ENCODE measurements at regions not wholly inside any gene's neighbourhood (a gene's known extent, or its start where the extent isn't known, plus 50 kb on each side); places are given as distances from the start of the nearest gene placed in this dataset.
A peak's percentile ranks its signal among the peaks of the same experiment; 100 is the strongest.

DNA sequence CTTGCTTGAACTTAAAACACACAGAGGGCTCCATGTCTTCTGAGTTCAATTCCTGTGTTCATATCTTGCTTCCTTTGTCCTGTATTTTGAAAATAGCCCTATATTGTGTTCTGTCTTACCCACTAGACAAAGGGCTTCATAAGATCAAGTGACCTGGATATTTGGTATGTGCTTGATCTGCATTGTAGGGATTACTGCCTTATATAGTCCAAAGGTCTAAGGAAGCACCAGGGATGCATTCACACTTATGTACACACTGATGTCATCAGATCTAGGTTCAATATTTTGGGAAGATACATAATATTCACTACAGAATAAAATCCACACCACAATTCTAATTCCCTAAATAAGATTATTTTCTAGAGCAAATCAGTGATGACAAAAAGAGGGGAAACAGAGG, 278.0 kb upstream of the KYNU start:
- no peak for DNase-seq (ENCODE audit: low read depth, low spot score)
- Histone ChIP-seq H3K4me3 (ENCODE audit: low read depth in 2 of 2, low read length in 2 of 2) (no peak overlapping the region), H3K4me1 (ENCODE audit: control insufficient read depth, insufficient read depth, low read length) (no peaks in the 10 kb centered on the region), H3K27me3 (ENCODE audit: control insufficient read depth, insufficient read depth, low read length) (no peaks in the 10 kb centered on the region), H3K9me3 (ENCODE audit: control insufficient read depth, insufficient read depth, low read depth, low read length) (no peaks in the 10 kb centered on the region), H3K36me3 (ENCODE audit: control insufficient read depth, insufficient read depth, low read length) (no peaks in the 10 kb centered on the region), H3K27ac (ENCODE audit: low read length) (no peak overlapping the region)
- POLR2A ChIA-PET, result no interaction called here
- no peak for ATAC-seq
- CTCF ChIA-PET, result no interaction called here
- TF ChIP-seq SIN3A (IDR thresholded peaks at IDR 0.05; ENCODE audit: borderline replicate concordance, insufficient read depth, low read depth, low read length) (no peak), TCF7L2 (IDR thresholded peaks at IDR 0.05; ENCODE audit: low read depth, low read length) (no peak), POLR2AphosphoS5 (IDR thresholded peaks at IDR 0.05; ENCODE audit: low read depth, low read length) (no peak), CTCF (IDR thresholded peaks at IDR 0.05) (no peak)
- TF ChIP-seq, protein P1, sequence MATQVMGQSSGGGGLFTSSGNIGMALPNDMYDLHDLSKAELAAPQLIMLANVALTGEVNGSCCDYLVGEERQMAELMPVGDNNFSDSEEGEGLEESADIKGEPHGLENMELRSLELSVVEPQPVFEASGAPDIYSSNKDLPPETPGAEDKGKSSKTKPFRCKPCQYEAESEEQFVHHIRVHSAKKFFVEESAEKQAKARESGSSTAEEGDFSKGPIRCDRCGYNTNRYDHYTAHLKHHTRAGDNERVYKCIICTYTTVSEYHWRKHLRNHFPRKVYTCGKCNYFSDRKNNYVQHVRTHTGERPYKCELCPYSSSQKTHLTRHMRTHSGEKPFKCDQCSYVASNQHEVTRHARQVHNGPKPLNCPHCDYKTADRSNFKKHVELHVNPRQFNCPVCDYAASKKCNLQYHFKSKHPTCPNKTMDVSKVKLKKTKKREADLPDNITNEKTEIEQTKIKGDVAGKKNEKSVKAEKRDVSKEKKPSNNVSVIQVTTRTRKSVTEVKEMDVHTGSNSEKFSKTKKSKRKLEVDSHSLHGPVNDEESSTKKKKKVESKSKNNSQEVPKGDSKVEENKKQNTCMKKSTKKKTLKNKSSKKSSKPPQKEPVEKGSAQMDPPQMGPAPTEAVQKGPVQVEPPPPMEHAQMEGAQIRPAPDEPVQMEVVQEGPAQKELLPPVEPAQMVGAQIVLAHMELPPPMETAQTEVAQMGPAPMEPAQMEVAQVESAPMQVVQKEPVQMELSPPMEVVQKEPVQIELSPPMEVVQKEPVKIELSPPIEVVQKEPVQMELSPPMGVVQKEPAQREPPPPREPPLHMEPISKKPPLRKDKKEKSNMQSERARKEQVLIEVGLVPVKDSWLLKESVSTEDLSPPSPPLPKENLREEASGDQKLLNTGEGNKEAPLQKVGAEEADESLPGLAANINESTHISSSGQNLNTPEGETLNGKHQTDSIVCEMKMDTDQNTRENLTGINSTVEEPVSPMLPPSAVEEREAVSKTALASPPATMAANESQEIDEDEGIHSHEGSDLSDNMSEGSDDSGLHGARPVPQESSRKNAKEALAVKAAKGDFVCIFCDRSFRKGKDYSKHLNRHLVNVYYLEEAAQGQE (IDR thresholded peaks at IDR 0.05; ENCODE audit: insufficient read depth in 1 of 2, low read depth in 2 of 2, low read length in 1 of 2), result no peak
- no TSS peak for BruUV-seq (replicated peaks)
- intact Hi-C loops (cut with micrococcal nuclease; ENCODE audit: unreplicated experiment) (loop anchor here (10.0 kb wide), 1 partner anchor 435 kb away; no protein-coding TSS in a partner anchor), in situ Hi-C loops (cut with HindIII; ENCODE audit: low pct_unique_long_range_greater_than_20kb, low sequenced_read_pairs) (no loop called here)

GRCh38 chr2:142598846-142599245, 278.6 kb upstream of the KYNU start:
- no peak overlapping the region for H3K27ac ChIP-seq (ENCODE audit: low read length)
- no peaks in the 10 kb centered on the region for H3K9me3 ChIP-seq (ENCODE audit: control insufficient read depth, insufficient read depth, low read depth, low read length)
- intact Hi-C loops (cut with micrococcal nuclease; ENCODE audit: unreplicated experiment) (loop anchor here (10.0 kb wide), 1 partner anchor 434 kb away; no protein-coding TSS in a partner anchor), in situ Hi-C loops (cut with HindIII; ENCODE audit: low pct_unique_long_range_greater_than_20kb, low sequenced_read_pairs) (no loop called here)
- no peak overlapping the region for H3K4me3 ChIP-seq (ENCODE audit: low read depth in 2 of 2, low read length in 2 of 2)
- ChIA-PET CTCF (no interaction called here), POLR2A (no interaction called here)
- DNase-seq (ENCODE audit: low read depth, low spot score) (no peak), ATAC-seq (no peak)
- no peaks in the 10 kb centered on the region for H3K36me3 ChIP-seq (ENCODE audit: control insufficient read depth, insufficient read depth, low read length)
- no peaks in the 10 kb centered on the region for H3K27me3 ChIP-seq (ENCODE audit: control insufficient read depth, insufficient read depth, low read length)
- TF ChIP-seq TCF7L2 (IDR thresholded peaks at IDR 0.05; ENCODE audit: low read depth, low read length), result no peak
- no TSS peak for BruUV-seq (replicated peaks)
- H3K4me1 ChIP-seq (ENCODE audit: control insufficient read depth, insufficient read depth, low read length), result no peaks in the 10 kb centered on the region

DNA sequence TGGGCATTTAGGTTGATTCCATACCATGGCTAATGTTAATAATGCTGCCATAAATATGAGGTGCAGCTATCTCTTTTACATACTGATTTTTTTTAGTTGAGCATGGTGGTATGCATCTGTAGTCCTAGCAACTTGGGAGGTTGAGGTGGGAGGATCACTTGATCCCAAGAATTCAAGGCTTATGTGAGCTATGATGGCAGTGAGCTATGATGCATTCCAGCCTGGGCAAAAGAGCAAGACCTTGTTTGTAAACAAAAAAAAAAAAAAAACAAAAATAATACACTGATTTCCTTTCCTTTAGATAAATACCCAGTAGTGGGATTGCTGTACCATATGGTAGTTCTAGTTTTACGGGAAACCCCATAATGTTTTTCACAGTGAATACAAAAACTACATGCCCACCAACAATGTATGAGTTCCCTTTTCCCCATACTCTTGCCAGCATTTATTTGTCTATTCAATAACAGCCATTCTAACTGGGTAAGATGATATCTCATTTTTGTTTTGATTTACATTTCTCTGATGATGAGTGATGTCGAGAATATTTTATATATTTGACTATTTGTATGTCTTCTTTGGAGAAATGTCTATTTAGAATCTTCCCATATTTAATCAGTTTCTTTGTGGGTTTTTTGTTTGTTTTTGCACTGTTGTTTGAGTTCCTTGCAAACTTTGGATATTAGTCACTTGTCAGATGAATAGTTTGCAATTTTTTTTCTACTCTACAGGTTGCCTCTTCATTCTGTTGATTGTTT, 281.0 kb upstream of the KYNU start:
- peak; percentile 86 for ATAC-seq
- H3K4me1 ChIP-seq (ENCODE audit: control insufficient read depth, insufficient read depth, low read length), result no peaks in the 10 kb centered on the region

More for the DNA sequence above, 281.0 kb upstream of the KYNU start:
- peak; percentile 36 for DNase-seq (ENCODE audit: low read depth, low spot score)
- Histone ChIP-seq H3K4me3 (ENCODE audit: low read depth in 2 of 2, low read length in 2 of 2) (no peak overlapping the region), H3K9me3 (ENCODE audit: control insufficient read depth, insufficient read depth, low read depth, low read length) (no peaks in the 10 kb centered on the region), H3K36me3 (ENCODE audit: control insufficient read depth, insufficient read depth, low read length) (no peaks in the 10 kb centered on the region), H3K27ac (ENCODE audit: low read length) (no peak overlapping the region), H3K27me3 (ENCODE audit: control insufficient read depth, insufficient read depth, low read length) (no peaks in the 10 kb centered on the region)
- in situ Hi-C loops (cut with HindIII; ENCODE audit: low pct_unique_long_range_greater_than_20kb, low sequenced_read_pairs), result no loop called here
- BruUV-seq (replicated peaks), result no TSS peak
- TF ChIP-seq, protein P1 (IDR thresholded peaks at IDR 0.05; ENCODE audit: insufficient read depth in 1 of 2, low read depth in 2 of 2, low read length in 1 of 2), result no peak
- TF ChIP-seq POLR2AphosphoS5 (IDR thresholded peaks at IDR 0.05; ENCODE audit: low read depth, low read length) (no peak), CTCF (IDR thresholded peaks at IDR 0.05) (no peak), TCF7L2 (IDR thresholded peaks at IDR 0.05; ENCODE audit: low read depth, low read length) (no peak), SIN3A (IDR thresholded peaks at IDR 0.05; ENCODE audit: borderline replicate concordance, insufficient read depth, low read depth, low read length) (no peak)
- POLR2A ChIA-PET, result no interaction called here
- intact Hi-C loops (cut with micrococcal nuclease; ENCODE audit: unreplicated experiment), result loop anchor here (10.0 kb wide), 1 partner anchor 432 kb away; no protein-coding TSS in a partner anchor
- CTCF ChIA-PET, result interaction anchor here (0.6 kb wide), 1 partner anchor 384 kb away, joined by 3 read pairs; no protein-coding TSS in a partner anchor
